ENCODE measurements at regions not wholly inside any gene's neighbourhood (a gene's known extent, or its start where the extent isn't known, plus 50 kb on each side); places are given as distances from the start of the nearest gene placed in this dataset.

GRCh38 chrX:1118572-1119199 is 93.8 kb downstream of the CRLF2 start (continued):
- TF ChIP-seq, protein P1, sequence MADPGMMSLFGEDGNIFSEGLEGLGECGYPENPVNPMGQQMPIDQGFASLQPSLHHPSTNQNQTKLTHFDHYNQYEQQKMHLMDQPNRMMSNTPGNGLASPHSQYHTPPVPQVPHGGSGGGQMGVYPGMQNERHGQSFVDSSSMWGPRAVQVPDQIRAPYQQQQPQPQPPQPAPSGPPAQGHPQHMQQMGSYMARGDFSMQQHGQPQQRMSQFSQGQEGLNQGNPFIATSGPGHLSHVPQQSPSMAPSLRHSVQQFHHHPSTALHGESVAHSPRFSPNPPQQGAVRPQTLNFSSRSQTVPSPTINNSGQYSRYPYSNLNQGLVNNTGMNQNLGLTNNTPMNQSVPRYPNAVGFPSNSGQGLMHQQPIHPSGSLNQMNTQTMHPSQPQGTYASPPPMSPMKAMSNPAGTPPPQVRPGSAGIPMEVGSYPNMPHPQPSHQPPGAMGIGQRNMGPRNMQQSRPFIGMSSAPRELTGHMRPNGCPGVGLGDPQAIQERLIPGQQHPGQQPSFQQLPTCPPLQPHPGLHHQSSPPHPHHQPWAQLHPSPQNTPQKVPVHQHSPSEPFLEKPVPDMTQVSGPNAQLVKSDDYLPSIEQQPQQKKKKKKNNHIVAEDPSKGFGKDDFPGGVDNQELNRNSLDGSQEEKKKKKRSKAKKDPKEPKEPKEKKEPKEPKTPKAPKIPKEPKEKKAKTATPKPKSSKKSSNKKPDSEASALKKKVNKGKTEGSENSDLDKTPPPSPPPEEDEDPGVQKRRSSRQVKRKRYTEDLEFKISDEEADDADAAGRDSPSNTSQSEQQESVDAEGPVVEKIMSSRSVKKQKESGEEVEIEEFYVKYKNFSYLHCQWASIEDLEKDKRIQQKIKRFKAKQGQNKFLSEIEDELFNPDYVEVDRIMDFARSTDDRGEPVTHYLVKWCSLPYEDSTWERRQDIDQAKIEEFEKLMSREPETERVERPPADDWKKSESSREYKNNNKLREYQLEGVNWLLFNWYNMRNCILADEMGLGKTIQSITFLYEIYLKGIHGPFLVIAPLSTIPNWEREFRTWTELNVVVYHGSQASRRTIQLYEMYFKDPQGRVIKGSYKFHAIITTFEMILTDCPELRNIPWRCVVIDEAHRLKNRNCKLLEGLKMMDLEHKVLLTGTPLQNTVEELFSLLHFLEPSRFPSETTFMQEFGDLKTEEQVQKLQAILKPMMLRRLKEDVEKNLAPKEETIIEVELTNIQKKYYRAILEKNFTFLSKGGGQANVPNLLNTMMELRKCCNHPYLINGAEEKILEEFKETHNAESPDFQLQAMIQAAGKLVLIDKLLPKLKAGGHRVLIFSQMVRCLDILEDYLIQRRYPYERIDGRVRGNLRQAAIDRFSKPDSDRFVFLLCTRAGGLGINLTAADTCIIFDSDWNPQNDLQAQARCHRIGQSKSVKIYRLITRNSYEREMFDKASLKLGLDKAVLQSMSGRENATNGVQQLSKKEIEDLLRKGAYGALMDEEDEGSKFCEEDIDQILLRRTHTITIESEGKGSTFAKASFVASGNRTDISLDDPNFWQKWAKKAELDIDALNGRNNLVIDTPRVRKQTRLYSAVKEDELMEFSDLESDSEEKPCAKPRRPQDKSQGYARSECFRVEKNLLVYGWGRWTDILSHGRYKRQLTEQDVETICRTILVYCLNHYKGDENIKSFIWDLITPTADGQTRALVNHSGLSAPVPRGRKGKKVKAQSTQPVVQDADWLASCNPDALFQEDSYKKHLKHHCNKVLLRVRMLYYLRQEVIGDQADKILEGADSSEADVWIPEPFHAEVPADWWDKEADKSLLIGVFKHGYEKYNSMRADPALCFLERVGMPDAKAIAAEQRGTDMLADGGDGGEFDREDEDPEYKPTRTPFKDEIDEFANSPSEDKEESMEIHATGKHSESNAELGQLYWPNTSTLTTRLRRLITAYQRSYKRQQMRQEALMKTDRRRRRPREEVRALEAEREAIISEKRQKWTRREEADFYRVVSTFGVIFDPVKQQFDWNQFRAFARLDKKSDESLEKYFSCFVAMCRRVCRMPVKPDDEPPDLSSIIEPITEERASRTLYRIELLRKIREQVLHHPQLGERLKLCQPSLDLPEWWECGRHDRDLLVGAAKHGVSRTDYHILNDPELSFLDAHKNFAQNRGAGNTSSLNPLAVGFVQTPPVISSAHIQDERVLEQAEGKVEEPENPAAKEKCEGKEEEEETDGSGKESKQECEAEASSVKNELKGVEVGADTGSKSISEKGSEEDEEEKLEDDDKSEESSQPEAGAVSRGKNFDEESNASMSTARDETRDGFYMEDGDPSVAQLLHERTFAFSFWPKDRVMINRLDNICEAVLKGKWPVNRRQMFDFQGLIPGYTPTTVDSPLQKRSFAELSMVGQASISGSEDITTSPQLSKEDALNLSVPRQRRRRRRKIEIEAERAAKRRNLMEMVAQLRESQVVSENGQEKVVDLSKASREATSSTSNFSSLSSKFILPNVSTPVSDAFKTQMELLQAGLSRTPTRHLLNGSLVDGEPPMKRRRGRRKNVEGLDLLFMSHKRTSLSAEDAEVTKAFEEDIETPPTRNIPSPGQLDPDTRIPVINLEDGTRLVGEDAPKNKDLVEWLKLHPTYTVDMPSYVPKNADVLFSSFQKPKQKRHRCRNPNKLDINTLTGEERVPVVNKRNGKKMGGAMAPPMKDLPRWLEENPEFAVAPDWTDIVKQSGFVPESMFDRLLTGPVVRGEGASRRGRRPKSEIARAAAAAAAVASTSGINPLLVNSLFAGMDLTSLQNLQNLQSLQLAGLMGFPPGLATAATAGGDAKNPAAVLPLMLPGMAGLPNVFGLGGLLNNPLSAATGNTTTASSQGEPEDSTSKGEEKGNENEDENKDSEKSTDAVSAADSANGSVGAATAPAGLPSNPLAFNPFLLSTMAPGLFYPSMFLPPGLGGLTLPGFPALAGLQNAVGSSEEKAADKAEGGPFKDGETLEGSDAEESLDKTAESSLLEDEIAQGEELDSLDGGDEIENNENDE (IDR thresholded peaks at IDR 0.05; ENCODE audit: insufficient replicate concordance, low read length) = no peak
- TF ChIP-seq ZNF274 (IDR thresholded peaks at IDR 0.05; ENCODE audit: borderline replicate concordance, extremely low read depth, low read length) (no peak), TAF7 (optimal IDR thresholded peaks at IDR 0.05; ENCODE audit: borderline replicate concordance, low read depth, low read length) (no peak), GABPA (IDR thresholded peaks at IDR 0.05; ENCODE audit: borderline replicate concordance, insufficient read depth, low read length) (no peak)

Measured in H1 (cell line).